ENCODE measurements at regions not wholly inside any gene's neighbourhood (a gene's known extent, or its start where the extent isn't known, plus 50 kb on each side); places are given as distances from the start of the nearest gene placed in this dataset.
"Not testable (repeated sequence)": the region's sequence is repeated elsewhere in the genome, so short reads cannot be mapped to it uniquely, and the experiment has no call there.

DNA sequence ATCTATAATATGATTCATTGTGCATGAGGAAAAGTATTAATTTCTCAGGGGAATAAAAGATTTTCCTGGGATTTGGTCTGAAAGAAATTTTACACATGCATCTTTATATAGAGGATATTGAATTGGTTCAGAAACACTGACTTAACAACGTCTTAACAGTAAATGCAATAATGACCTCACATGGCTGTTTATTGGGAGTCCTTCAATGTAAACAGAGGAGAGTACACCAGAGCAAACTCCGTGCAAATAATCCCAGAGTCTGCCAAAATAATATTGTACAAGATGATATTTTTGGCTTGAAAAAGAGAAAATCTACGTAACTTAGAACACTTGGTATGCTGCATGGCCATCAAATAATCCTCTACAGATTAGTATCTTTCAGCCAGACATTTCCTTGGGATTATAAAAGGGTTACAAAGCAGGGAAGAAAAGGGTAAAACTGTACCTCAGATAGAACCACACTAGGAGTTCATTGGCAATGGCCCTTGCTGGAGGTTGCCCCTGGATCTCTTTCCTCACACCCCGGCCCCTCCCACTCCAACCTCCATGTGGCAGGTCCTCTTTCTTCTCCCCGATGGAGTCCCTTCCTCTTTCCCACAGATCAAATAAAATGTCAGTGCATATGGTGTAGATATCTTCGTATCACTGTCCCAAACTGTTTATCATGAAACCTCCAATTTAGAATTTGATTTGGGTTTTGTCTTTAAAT, 196.4 kb downstream of the EVX1 start:
- H3K36me3 ChIP-seq (replicated peaks in 1 of 2; ENCODE audit: insufficient read depth in 1 of 2, low read depth in 2 of 2): no peaks in the 10 kb centered on the region
- intact Hi-C loops (cut with DNase I): no loop called here
- H3K4me3 ChIP-seq: no peak overlapping the region
- no peaks in the 10 kb centered on the region for H3K9me3 ChIP-seq
- TF ChIP-seq POLR2A (IDR thresholded peaks at IDR 0.05): no peak
- no peak for TF ChIP-seq CTCF (IDR thresholded peaks at IDR 0.05)
- H3K27ac ChIP-seq: no peak overlapping the region
- WGBS, 2 donors: 59 to 68% methylated on average over 6 of the region's 6 CpGs
- no peaks in the 10 kb centered on the region for H3K27me3 ChIP-seq
- DNase-seq (no peak), ATAC-seq (no peak)
- H3K4me1 ChIP-seq: no peaks in the 10 kb centered on the region

DNA sequence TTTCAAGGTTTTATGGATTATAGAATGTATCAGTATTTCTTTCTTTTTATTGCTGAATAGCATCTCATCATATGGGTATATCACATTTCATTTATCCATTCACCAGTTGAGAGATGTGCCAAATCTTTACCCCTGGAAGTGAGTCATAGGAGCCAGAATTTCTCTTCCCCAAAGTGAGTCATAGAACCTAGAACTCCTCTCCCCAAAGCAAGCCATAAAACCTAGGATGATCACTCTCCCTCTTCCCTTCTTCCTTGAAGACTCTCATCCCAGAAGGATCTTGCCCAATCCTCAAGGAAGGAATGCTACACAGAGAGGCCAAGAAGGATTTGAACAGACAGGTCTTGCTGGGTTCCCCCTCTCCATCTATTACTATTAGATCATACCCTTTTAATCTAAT, 199.9 kb downstream of the EVX1 start:
- no peaks in the 10 kb centered on the region for H3K36me3 ChIP-seq (replicated peaks in 1 of 2; ENCODE audit: insufficient read depth in 1 of 2, low read depth in 2 of 2)
- H3K27me3 ChIP-seq: no peaks in the 10 kb centered on the region
- no peaks in the 10 kb centered on the region for H3K9me3 ChIP-seq
- ATAC-seq (no peak), DNase-seq (no peak)
- H3K4me1 ChIP-seq: no peaks in the 10 kb centered on the region
- no peak overlapping the region for H3K4me3 ChIP-seq
- TF ChIP-seq POLR2A (IDR thresholded peaks at IDR 0.05): no peak
- TF ChIP-seq CTCF (IDR thresholded peaks at IDR 0.05): no peak
- intact Hi-C loops (cut with DNase I): no loop called here
- H3K27ac ChIP-seq: no peak overlapping the region

DNA sequence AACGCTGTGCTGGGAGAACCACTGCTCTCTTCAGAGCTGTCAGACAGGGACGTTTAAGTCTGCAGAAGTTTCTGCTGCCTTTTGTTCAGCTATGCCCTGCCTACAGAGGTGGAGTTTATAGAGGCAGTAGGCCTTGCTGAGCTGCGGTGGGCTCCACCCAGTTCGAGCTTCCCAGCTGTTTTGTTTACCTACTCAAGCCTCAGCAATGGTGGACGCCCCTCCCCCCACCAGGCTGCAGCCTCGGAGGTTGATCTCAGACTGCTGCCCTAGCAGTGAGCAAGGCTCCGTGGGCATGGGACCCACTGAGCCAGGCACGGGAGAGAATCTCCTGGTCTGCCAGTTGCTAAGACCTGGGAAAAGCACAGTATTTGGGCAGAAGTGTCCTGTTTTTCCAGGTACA, 206.4 kb downstream of the EVX1 start:
- ATAC-seq; H3K4me1 ChIP-seq; H3K27ac ChIP-seq; intact Hi-C loops (cut with DNase I); H3K9me3 ChIP-seq; DNase-seq; H3K27me3 ChIP-seq; H3K4me3 ChIP-seq; H3K36me3 ChIP-seq (replicated peaks in 1 of 2; ENCODE audit: insufficient read depth in 1 of 2, low read depth in 2 of 2): not testable (repeated sequence)
- WGBS, 2 donors: 22 to 32% methylated on average over 6 to 8 of the region's 8 CpGs

- Histone ChIP-seq H3K36me3 (replicated peaks in 1 of 2; ENCODE audit: insufficient read depth in 1 of 2, low read depth in 2 of 2) (no peaks in the 10 kb centered on the region), H3K4me1 (no peaks in the 10 kb centered on the region), H3K9me3 (no peaks in the 10 kb centered on the region), H3K27me3 (no peaks in the 10 kb centered on the region), H3K27ac (no peak overlapping the region), H3K4me3 (no peak overlapping the region)
- peak in 1 of 4 donors; percentile 12 for DNase-seq
- intact Hi-C loops (cut with DNase I): no loop called here
- peak; percentile 52 for ATAC-seq
- TF ChIP-seq CTCF (IDR thresholded peaks at IDR 0.05): no peak
- no peak for TF ChIP-seq POLR2A (IDR thresholded peaks at IDR 0.05)
- 45 to 47% methylated on average over 8 of the region's 8 CpGs for WGBS, 2 donors
Observed at GRCh38 chr7:27453702-27454405, 208.8 kb downstream of the HIBADH start.

DNA sequence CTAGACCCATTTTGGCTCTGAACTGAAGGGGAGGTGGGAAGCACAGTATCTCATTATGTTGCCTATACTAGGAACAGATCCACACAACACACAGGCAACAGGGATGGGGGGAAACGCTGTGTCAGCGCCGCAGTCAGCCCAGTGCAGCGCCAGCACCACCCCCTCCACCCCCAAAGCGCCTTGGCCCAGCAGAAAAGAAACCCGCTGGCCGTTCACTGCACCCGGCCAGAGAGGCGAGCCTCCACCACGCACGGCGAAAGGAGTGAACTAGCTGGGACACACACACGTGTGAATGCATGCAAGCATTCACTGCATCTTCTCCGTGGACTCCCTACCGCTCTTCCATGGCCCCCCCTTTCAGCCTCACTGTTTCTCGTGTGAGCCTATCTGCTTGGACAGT, 205.6 kb downstream of the HIBADH start:
- intact Hi-C loops (cut with DNase I); H3K27me3 ChIP-seq; H3K4me1 ChIP-seq; ATAC-seq; H3K27ac ChIP-seq; DNase-seq; H3K36me3 ChIP-seq (replicated peaks in 1 of 2; ENCODE audit: insufficient read depth in 1 of 2, low read depth in 2 of 2); H3K9me3 ChIP-seq; H3K4me3 ChIP-seq: not testable (repeated sequence)
- 77 to 90% methylated on average over 7 to 15 of the region's 16 CpGs for WGBS, 2 donors

DNA sequence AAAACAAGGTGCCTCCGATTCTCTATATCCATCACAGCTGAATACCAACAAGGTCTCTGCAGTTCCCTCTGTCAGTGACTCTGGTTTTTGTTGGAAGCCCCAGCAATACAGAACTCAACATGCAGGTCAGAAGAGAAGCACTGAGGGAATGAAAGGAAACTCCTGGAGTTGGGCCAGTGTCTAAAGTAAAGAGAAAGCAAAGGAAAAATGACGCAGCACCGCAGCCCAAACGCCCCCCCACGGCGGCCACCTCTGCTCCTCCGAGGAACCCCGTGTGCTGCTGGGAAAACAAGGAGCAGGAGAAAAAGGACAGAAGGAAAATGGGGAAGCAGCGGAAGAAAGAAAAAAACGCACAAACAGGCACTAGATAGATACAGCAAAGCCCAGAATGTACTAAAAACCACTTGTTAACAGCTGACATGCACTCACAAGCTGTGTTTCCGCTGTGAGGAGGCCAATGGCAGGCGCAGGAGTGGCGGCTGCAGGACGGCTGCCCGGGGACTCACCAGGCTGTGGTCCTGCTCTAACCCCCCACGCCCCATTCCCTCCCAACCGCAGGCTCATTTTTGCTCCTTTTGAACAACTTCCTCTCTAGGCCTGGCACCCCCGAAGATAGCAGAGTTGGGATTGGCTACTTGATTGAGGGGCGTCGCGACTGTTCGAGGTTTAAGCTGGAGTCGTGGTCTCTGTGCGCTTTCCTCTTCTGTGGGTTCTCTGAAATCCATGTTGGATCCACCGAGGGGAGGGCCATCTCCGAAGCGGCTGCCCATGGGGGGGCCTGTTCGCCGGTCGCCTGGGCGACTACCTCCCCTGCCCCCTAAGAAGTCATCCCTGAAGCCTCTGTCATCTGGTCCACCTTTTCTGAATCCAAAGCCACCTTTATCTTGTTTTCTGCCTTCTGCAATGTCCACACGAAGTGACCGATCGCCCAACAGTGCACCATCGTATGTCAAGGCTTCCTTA, 204.8 kb downstream of the HIBADH start:
- H3K4me3 ChIP-seq; H3K27me3 ChIP-seq; H3K9me3 ChIP-seq; intact Hi-C loops (cut with DNase I); DNase-seq; H3K27ac ChIP-seq; ATAC-seq; H3K4me1 ChIP-seq; H3K36me3 ChIP-seq (replicated peaks in 1 of 2; ENCODE audit: insufficient read depth in 1 of 2, low read depth in 2 of 2): not testable (repeated sequence)
- 80 to 86% methylated on average over 27 to 30 of the region's 35 CpGs for WGBS, 2 donors
